ENCODE measurements at regions not wholly inside any gene's neighbourhood (a gene's known extent, or its start where the extent isn't known, plus 50 kb on each side); places are given as distances from the start of the nearest gene placed in this dataset.

- no peak overlapping the region for H3K4me2 ChIP-seq (ENCODE audit: low read length)
- H3K27me3 ChIP-seq (ENCODE audit: insufficient read depth, low read length) = no peaks in the 10 kb centered on the region
- no peak overlapping the region for H4K91ac ChIP-seq (ENCODE audit: low read depth, low read length)
- H3K27ac ChIP-seq (ENCODE audit: low read depth, low read length) = no peak overlapping the region
- no peak overlapping the region for H2AFZ ChIP-seq (ENCODE audit: insufficient read depth, low read length, poor library complexity)
- H2BK120ac ChIP-seq (ENCODE audit: insufficient read depth, low read length, poor library complexity) = no peak overlapping the region
- no peak overlapping the region for H3K23ac ChIP-seq (ENCODE audit: low read length)
- no peak overlapping the region for H4K8ac ChIP-seq (ENCODE audit: low read depth, low read length)
- H2BK5ac ChIP-seq (ENCODE audit: low read depth, low read length, poor library complexity) = no peak overlapping the region
- no CpG with 5 or more reads among the region's 5 CpGs for WGBS (ENCODE audit: extremely low coverage, insufficient coverage, insufficient read length)
- no peaks in the 10 kb centered on the region for H3K9me3 ChIP-seq (ENCODE audit: insufficient read depth, low read depth, low read length)
- no peak overlapping the region for H3K9ac ChIP-seq (ENCODE audit: low read length)
- DNase-seq = no peak
- no peak overlapping the region for H2AK5ac ChIP-seq (ENCODE audit: low read length)
- H3K36me3 ChIP-seq (ENCODE audit: control insufficient read depth in 1 of 2, insufficient read depth in 2 of 2, low read length in 2 of 2) = no peaks in the 10 kb centered on the region
- no peak overlapping the region for H3K4ac ChIP-seq (ENCODE audit: low read depth, low read length)
- H3K4me1 ChIP-seq (ENCODE audit: control insufficient read depth in 1 of 2, insufficient read depth in 2 of 2, low read length in 2 of 2) = no peaks in the 10 kb centered on the region
- no peak overlapping the region for H3K14ac ChIP-seq (ENCODE audit: low read length)
- H3K4me3 ChIP-seq (ENCODE audit: low read depth, low read length) = no peak overlapping the region
- H4K12ac ChIP-seq (ENCODE audit: low read depth, low read length) = no peak overlapping the region
- no peaks in the 10 kb centered on the region for H3K79me2 ChIP-seq (ENCODE audit: control insufficient read depth, insufficient read depth, low read length, poor library complexity)
- no peaks in the 10 kb centered on the region for H3K79me1 ChIP-seq (ENCODE audit: low read length)
- H2BK12ac ChIP-seq (ENCODE audit: low read length) = no peak overlapping the region
- no peak overlapping the region for H3K18ac ChIP-seq (ENCODE audit: low read length)
Observed at GRCh38 chr13:72346716-72347115, 380.7 kb downstream of the MZT1 start.

GRCh38 chr13:72342364-72342763 lies 385.1 kb downstream of the MZT1 start:
- Histone ChIP-seq H3K18ac (ENCODE audit: low read length) (no peak overlapping the region), H2AFZ (ENCODE audit: insufficient read depth, low read length, poor library complexity) (no peak overlapping the region), H3K4me1 (ENCODE audit: control insufficient read depth in 1 of 2, insufficient read depth in 2 of 2, low read length in 2 of 2) (no peaks in the 10 kb centered on the region), H2BK12ac (ENCODE audit: low read length) (no peak overlapping the region), H3K4me3 (ENCODE audit: low read depth, low read length) (no peak overlapping the region), H4K12ac (ENCODE audit: low read depth, low read length) (no peak overlapping the region), H3K9me3 (ENCODE audit: insufficient read depth, low read depth, low read length) (peaks cover 2% of the 10 kb centered on the region), H2BK5ac (ENCODE audit: low read depth, low read length, poor library complexity) (no peak overlapping the region), H3K79me1 (ENCODE audit: low read length) (no peaks in the 10 kb centered on the region), H3K79me2 (ENCODE audit: control insufficient read depth, insufficient read depth, low read length, poor library complexity) (no peaks in the 10 kb centered on the region), H2AK5ac (ENCODE audit: low read length) (no peak overlapping the region), H3K27me3 (ENCODE audit: insufficient read depth, low read length) (no peaks in the 10 kb centered on the region), H4K91ac (ENCODE audit: low read depth, low read length) (no peak overlapping the region), H3K36me3 (ENCODE audit: control insufficient read depth in 1 of 2, insufficient read depth in 2 of 2, low read length in 2 of 2) (no peaks in the 10 kb centered on the region), H3K9ac (ENCODE audit: low read length) (no peak overlapping the region), H3K23ac (ENCODE audit: low read length) (no peak overlapping the region), H2BK120ac (ENCODE audit: insufficient read depth, low read length, poor library complexity) (no peak overlapping the region), H3K4ac (ENCODE audit: low read depth, low read length) (no peak overlapping the region), H3K27ac (ENCODE audit: low read depth, low read length) (no peak overlapping the region), H4K8ac (ENCODE audit: low read depth, low read length) (no peak overlapping the region), H3K4me2 (ENCODE audit: low read length) (no peak overlapping the region), H3K14ac (ENCODE audit: low read length) (no peak overlapping the region)
- no CpG with 5 or more reads among the region's 5 CpGs for WGBS (ENCODE audit: extremely low coverage, insufficient coverage, insufficient read length)
- DNase-seq = no peak

- Histone ChIP-seq H2BK5ac (ENCODE audit: low read depth, low read length, poor library complexity) (no peak overlapping the region), H4K91ac (ENCODE audit: low read depth, low read length) (no peak overlapping the region), H3K14ac (ENCODE audit: low read length) (no peak overlapping the region), H3K4ac (ENCODE audit: low read depth, low read length) (no peak overlapping the region), H3K79me2 (ENCODE audit: control insufficient read depth, insufficient read depth, low read length, poor library complexity) (no peaks in the 10 kb centered on the region), H2AK5ac (ENCODE audit: low read length) (no peak overlapping the region), H2BK12ac (ENCODE audit: low read length) (no peak overlapping the region), H3K4me2 (ENCODE audit: low read length) (no peak overlapping the region), H3K4me1 (ENCODE audit: control insufficient read depth in 1 of 2, insufficient read depth in 2 of 2, low read length in 2 of 2) (no peaks in the 10 kb centered on the region), H3K18ac (ENCODE audit: low read length) (no peak overlapping the region), H2BK120ac (ENCODE audit: insufficient read depth, low read length, poor library complexity) (no peak overlapping the region), H3K23ac (ENCODE audit: low read length) (no peak overlapping the region), H3K27me3 (ENCODE audit: insufficient read depth, low read length) (no peaks in the 10 kb centered on the region), H3K9me3 (ENCODE audit: insufficient read depth, low read depth, low read length) (peaks cover 2% of the 10 kb centered on the region), H4K12ac (ENCODE audit: low read depth, low read length) (no peak overlapping the region), H3K36me3 (ENCODE audit: control insufficient read depth in 1 of 2, insufficient read depth in 2 of 2, low read length in 2 of 2) (no peaks in the 10 kb centered on the region), H3K79me1 (ENCODE audit: low read length) (no peaks in the 10 kb centered on the region), H4K8ac (ENCODE audit: low read depth, low read length) (no peak overlapping the region), H2AFZ (ENCODE audit: insufficient read depth, low read length, poor library complexity) (no peak overlapping the region), H3K4me3 (ENCODE audit: low read depth, low read length) (no peak overlapping the region), H3K9ac (ENCODE audit: low read length) (no peak overlapping the region), H3K27ac (ENCODE audit: low read depth, low read length) (no peak overlapping the region)
- DNase-seq = no peak
- no CpG with 5 or more reads among the region's 5 CpGs for WGBS (ENCODE audit: extremely low coverage, insufficient coverage, insufficient read length)
Observed at GRCh38 chr13:72341904-72342303, 385.5 kb downstream of the MZT1 start.

- Histone ChIP-seq H3K79me1 (ENCODE audit: low read length) (no peaks in the 10 kb centered on the region), H3K36me3 (ENCODE audit: control insufficient read depth in 1 of 2, insufficient read depth in 2 of 2, low read length in 2 of 2) (no peaks in the 10 kb centered on the region), H3K27ac (ENCODE audit: low read depth, low read length) (no peak overlapping the region), H3K18ac (ENCODE audit: low read length) (no peak overlapping the region), H2BK120ac (ENCODE audit: insufficient read depth, low read length, poor library complexity) (no peak overlapping the region), H3K14ac (ENCODE audit: low read length) (no peak overlapping the region), H2AFZ (ENCODE audit: insufficient read depth, low read length, poor library complexity) (no peak overlapping the region), H3K9ac (ENCODE audit: low read length) (no peak overlapping the region), H4K8ac (ENCODE audit: low read depth, low read length) (no peak overlapping the region), H2AK5ac (ENCODE audit: low read length) (no peak overlapping the region), H3K4me1 (ENCODE audit: control insufficient read depth in 1 of 2, insufficient read depth in 2 of 2, low read length in 2 of 2) (no peaks in the 10 kb centered on the region), H3K79me2 (ENCODE audit: control insufficient read depth, insufficient read depth, low read length, poor library complexity) (no peaks in the 10 kb centered on the region), H3K4me3 (ENCODE audit: low read depth, low read length) (no peak overlapping the region), H3K9me3 (ENCODE audit: insufficient read depth, low read depth, low read length) (no peaks in the 10 kb centered on the region), H2BK12ac (ENCODE audit: low read length) (no peak overlapping the region), H2BK5ac (ENCODE audit: low read depth, low read length, poor library complexity) (no peak overlapping the region), H3K4ac (ENCODE audit: low read depth, low read length) (no peak overlapping the region), H3K23ac (ENCODE audit: low read length) (no peak overlapping the region), H3K4me2 (ENCODE audit: low read length) (no peak overlapping the region), H4K12ac (ENCODE audit: low read depth, low read length) (no peak overlapping the region), H3K27me3 (ENCODE audit: insufficient read depth, low read length) (no peaks in the 10 kb centered on the region), H4K91ac (ENCODE audit: low read depth, low read length) (no peak overlapping the region)
- no CpG with 5 or more reads among the region's 3 CpGs for WGBS (ENCODE audit: extremely low coverage, insufficient coverage, insufficient read length)
- no peak for DNase-seq
Observed at GRCh38 chr13:72317346-72318109, 409.9 kb downstream of the MZT1 start.
